GM10266 (cell line): ENCODE measurements at regions not wholly inside any gene's neighbourhood (a gene's known extent, or its start where the extent isn't known, plus 50 kb on each side); places are given as distances from the start of the nearest gene placed in this dataset.

ENCODE experiments used
- DNase-seq: peaks from one replicate; pipeline ENCODE4 v3.0.0; 2012; ENCODE audit errors: extremely low spot score
- TF ChIP-seq, protein P1 (sequence below): IDR thresholded peaks from 2 replicates; pipeline ENCODE4 v1.5.1; 2012; ENCODE audit warnings: mild to moderate bottlenecking, low read depth; ENCODE audit not compliant: control insufficient read depth, insufficient read depth; ENCODE audit errors: missing control alignments

GRCh38 chr11:27968461-27968860 is 139.5 kb downstream of the KIF18A start:
- TF ChIP-seq, protein P1, sequence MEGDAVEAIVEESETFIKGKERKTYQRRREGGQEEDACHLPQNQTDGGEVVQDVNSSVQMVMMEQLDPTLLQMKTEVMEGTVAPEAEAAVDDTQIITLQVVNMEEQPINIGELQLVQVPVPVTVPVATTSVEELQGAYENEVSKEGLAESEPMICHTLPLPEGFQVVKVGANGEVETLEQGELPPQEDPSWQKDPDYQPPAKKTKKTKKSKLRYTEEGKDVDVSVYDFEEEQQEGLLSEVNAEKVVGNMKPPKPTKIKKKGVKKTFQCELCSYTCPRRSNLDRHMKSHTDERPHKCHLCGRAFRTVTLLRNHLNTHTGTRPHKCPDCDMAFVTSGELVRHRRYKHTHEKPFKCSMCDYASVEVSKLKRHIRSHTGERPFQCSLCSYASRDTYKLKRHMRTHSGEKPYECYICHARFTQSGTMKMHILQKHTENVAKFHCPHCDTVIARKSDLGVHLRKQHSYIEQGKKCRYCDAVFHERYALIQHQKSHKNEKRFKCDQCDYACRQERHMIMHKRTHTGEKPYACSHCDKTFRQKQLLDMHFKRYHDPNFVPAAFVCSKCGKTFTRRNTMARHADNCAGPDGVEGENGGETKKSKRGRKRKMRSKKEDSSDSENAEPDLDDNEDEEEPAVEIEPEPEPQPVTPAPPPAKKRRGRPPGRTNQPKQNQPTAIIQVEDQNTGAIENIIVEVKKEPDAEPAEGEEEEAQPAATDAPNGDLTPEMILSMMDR = no peak
- DNase-seq = no peak

GRCh38 chr11:27965559-27965958 is 142.4 kb downstream of the KIF18A start:
- TF ChIP-seq, protein P1 = no peak
- no peak for DNase-seq

GRCh38 chr11:27963370-27963769 is 144.6 kb downstream of the KIF18A start:
- TF ChIP-seq, protein P1 = no peak
- DNase-seq = no peak

DNA sequence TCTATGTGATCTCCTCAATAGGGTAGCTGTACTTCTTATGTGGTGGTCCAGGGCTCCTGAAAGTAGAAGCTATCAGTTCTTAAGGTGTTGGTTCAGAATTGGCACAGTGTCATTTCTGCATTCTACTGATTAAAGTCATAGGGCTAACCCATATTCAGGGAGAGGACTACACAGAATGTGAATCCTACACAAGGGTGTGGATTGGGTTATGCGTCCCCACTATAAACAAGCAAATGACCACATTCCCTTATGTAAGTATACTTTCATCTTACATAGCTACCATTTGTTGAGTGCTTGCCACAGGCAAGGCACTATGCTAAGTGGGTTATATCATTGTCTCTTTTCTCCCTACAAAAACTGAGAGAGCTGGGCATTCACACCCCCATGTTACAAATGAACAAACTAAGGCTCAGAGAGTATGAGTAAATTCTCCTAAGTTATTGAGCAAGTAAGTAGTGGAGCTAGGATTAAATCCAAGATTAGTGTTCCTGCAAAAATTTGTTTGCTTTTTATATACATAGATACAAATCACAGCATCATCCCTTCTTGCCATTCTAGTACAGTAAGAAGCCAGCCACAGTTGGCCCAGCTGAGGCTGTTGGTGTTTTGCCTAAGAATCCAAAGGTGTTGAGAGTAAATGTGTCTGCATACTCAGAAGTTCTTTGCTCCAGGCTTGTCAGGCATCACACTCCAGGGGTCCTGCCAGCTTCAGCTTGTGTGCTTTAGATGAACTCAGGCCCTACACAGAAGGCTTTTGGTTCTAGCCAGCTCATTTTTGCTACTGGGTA is 157.8 kb downstream of the KIF18A start:
- TF ChIP-seq, protein P1 = no peak
- DNase-seq = no peak

DNA sequence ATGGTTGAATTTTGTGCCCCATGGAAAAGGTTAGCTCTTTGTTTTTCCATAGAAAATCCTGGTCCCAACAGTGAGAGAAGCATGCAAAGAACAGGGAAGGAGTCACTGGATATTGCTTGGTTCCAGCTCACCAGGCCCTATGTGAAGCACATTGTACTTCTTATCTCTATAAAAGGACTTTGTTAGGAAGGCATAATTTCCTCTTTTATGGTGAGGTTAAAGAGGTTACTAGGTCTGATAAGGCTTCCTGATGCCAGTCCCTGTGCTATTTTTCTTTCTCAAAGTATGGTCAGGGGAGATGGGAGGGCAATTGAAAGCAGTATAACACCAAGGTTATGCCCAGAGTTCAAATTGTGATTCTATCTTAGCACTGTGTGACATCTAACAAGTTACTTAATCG is 162.6 kb downstream of the KIF18A start:
- TF ChIP-seq, protein P1 = no peak
- no peak for DNase-seq

GRCh38 chr11:27938011-27938410 is 169.9 kb downstream of the KIF18A start:
- DNase-seq = no peak

GRCh38 chr11:27934830-27935145 is 173.2 kb downstream of the KIF18A start:
- TF ChIP-seq, protein P1 = no peak
- no peak for DNase-seq

More at GRCh38 chr11:27938011-27938410, 169.9 kb downstream of the KIF18A start:
- TF ChIP-seq, protein P1 = no peak
